Panc1 (cell line): ENCODE measurements at regions not wholly inside any gene's neighbourhood (a gene's known extent, or its start where the extent isn't known, plus 50 kb on each side); places are given as distances from the start of the nearest gene placed in this dataset.

Experiments
- ATAC-seq: fragments of 200-7000 bp; cut with Tn5 transposase; 2 replicates; pipeline ENCODE4 v1.9.1; 2020; ENCODE audit warnings: mild to moderate bottlenecking, moderate library complexity
- BruUV-seq: library from RNA; stranded (reverse); fragments of 400-500 nt; replicated peaks from 2 replicates; lab custom pipeline; 2021; lab: Mats Ljungman, UMichigan
- CTCF ChIA-PET: fragments of 300-600 bp; sonication (Branson Sonifier 250); formaldehyde crosslinking; loops from one replicate; lab custom pipeline; 2022; ENCODE audit warnings: antibody characterized with exemption; lab: Charles Lee
- POLR2A ChIA-PET: fragments of 300-600 bp; sonication (Branson Sonifier 250); formaldehyde crosslinking; loops from one replicate; lab custom pipeline; 2022; ENCODE audit warnings: antibody characterized with exemption; lab: Charles Lee
- DNase-seq: peaks from one replicate; pipeline ENCODE4 v3.0.0-alpha.2; 2010; ENCODE audit warnings: low read depth, low spot score
- H3K27ac ChIP-seq: 2 replicates; pipeline ENCODE4 v1.5.1; 2011; ENCODE audit warnings: mild to moderate bottlenecking, low read length, inconsistent platforms
- H3K27me3 ChIP-seq: fragments of 200-500 bp; sonication (Bioruptor generic); 2 replicates; pipeline ENCODE4 v1.6.0; 2014; ENCODE audit warnings: low read length, inconsistent platforms; ENCODE audit not compliant: control insufficient read depth, insufficient read depth
- H3K36me3 ChIP-seq: fragments of 200-500 bp; sonication (Bioruptor generic); 2 replicates; pipeline ENCODE4 v1.5.1; 2014; ENCODE audit warnings: inconsistent platforms, mild to moderate bottlenecking, low read length, moderate library complexity; ENCODE audit not compliant: control insufficient read depth, insufficient read depth
- H3K4me1 ChIP-seq: 2 replicates; pipeline ENCODE4 v1.5.1; 2011; ENCODE audit warnings: inconsistent platforms, mild to moderate bottlenecking, low read length, moderate library complexity; ENCODE audit not compliant: control insufficient read depth, insufficient read depth
- H3K4me3 ChIP-seq, 2 experiments: 2 replicates each; pipeline ENCODE4 v1.5.1; 2011 to 2012; ENCODE audit warnings: low read depth in 2 of 2, low read length in 2 of 2, mild to moderate bottlenecking in 2 of 2, inconsistent platforms in 1 of 2, moderate library complexity in 1 of 2
- H3K9me3 ChIP-seq: fragments of 200-500 bp; sonication (Bioruptor generic); 2 replicates; pipeline ENCODE4 v1.5.1; 2014; ENCODE audit warnings: low read depth, mild to moderate bottlenecking, inconsistent platforms, low read length, moderate library complexity; ENCODE audit not compliant: control insufficient read depth, insufficient read depth
- CTCF ChIP-seq: fragments of 450-650 bp; IDR thresholded peaks from 2 replicates; pipeline ENCODE4 v1.5.1; 2017; ENCODE audit warnings: mild to moderate bottlenecking
- POLR2AphosphoS5 ChIP-seq: IDR thresholded peaks from 2 replicates; pipeline ENCODE4 v1.6.1; 2012; ENCODE audit warnings: mild to moderate bottlenecking, low read depth, low read length, moderate library complexity
- REST ChIP-seq, 2 experiments: IDR thresholded peaks; 2 replicates each; pipeline ENCODE4 v1.6.1; 2011 to 2012; ENCODE audit warnings: low read depth in 2 of 2, control low read depth in 1 of 2, low read length in 1 of 2, mild to moderate bottlenecking in 1 of 2, moderate library complexity in 1 of 2; ENCODE audit not compliant: insufficient read depth in 1 of 2
- SIN3A ChIP-seq: IDR thresholded peaks from 2 replicates; pipeline ENCODE4 v1.6.1; 2012; ENCODE audit warnings: low read depth, mild to moderate bottlenecking, low read length, moderate library complexity, borderline replicate concordance; ENCODE audit not compliant: insufficient read depth
- TCF7L2 ChIP-seq: IDR thresholded peaks from 2 replicates; pipeline ENCODE4 v1.6.1; 2011; ENCODE audit warnings: mild to moderate bottlenecking, low read depth, low read length, inconsistent platforms
- in situ Hi-C: cut with HindIII; loops from 2 replicates; pipeline ENCODE4 v1.10.0; 2016; ENCODE audit warnings: low sequenced_read_pairs, low pct_unique_long_range_greater_than_20kb
- intact Hi-C: fragments of 100-400 bp; cut with micrococcal nuclease; formaldehyde crosslinking; loops from one replicate; pipeline ENCODE4 v1.10.0; 2022; ENCODE audit not compliant: unreplicated experiment

GRCh38 chr9:108567571-108567970, 288.2 kb downstream of the ACTL7B start:
- no TSS peak for BruUV-seq
- no peaks in the 10 kb centered on the region for H3K9me3 ChIP-seq
- H3K27me3 ChIP-seq: no peaks in the 10 kb centered on the region
- no peak for ATAC-seq
- H3K4me3 ChIP-seq: no peak overlapping the region
- H3K4me1 ChIP-seq: no peaks in the 10 kb centered on the region
- H3K27ac ChIP-seq: no peak overlapping the region
- no peaks in the 10 kb centered on the region for H3K36me3 ChIP-seq
- ChIA-PET POLR2A (no interaction called here), CTCF (no interaction called here)
- DNase-seq: no peak
- intact Hi-C loops (loop anchor here (5.0 kb wide), 1 partner anchor 1085 kb away; no protein-coding TSS in a partner anchor), in situ Hi-C loops (no loop called here)
- TF ChIP-seq REST (IDR thresholded peaks at IDR 0.05; ENCODE audit: insufficient read depth in 1 of 2, low read depth in 2 of 2, low read length in 1 of 2) (no peak), TCF7L2 (no peak), SIN3A (no peak), CTCF (no peak), POLR2AphosphoS5 (no peak)

DNA sequence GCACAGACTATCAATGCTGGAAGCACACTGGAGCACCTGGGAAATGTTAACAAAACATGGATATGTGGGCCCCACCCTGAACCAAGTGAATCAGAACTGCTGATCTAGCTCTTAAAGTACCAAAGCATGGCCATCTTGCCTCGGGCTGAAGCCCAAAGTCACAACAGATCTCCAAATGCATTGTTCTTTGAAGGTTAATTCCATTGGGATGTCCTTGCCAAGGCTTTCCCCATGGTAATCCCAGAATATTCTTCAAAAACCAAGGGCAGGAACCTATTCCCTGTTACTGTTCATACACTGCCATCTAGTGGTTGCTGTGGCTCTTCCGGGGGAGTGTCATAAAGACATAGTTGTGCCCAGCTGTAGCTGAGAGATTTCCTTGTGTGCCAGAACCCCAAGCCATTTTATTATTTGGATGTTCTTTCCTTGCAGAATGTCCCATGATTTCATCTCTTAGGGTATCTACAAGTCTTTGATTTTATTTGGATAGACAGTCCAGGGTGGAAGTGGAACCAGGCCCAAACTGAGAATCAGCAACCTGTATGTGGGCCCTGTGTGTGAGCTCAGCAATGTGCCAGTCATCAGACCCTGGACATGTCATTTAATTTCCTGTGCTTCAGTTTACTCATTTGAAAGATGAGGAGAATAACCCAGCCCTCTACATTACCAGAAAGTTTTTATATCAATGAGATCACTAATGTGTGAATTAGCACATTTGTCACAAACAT, 290.0 kb downstream of the ACTL7B start:
- in situ Hi-C loops: no loop called here
- POLR2A ChIA-PET: interaction anchor here (0.5 kb wide), 1 partner anchor 1002 kb away, joined by 4 read pairs; no protein-coding TSS in a partner anchor
- BruUV-seq: no TSS peak
- intact Hi-C loops: loop anchor here (5.0 kb wide), 1 partner anchor 1084 kb away; no protein-coding TSS in a partner anchor
- CTCF ChIA-PET: interaction anchor here (0.6 kb wide), 2 partner anchors 149 to 199 kb away, joined by 4 to 7 read pairs; no protein-coding TSS in a partner anchor
- Histone ChIP-seq H3K4me3 (no peak overlapping the region), H3K9me3 (no peaks in the 10 kb centered on the region), H3K36me3 (no peaks in the 10 kb centered on the region), H3K27ac (no peak overlapping the region), H3K27me3 (no peaks in the 10 kb centered on the region), H3K4me1 (no peaks in the 10 kb centered on the region)
- ATAC-seq (peak; percentile 91), DNase-seq (peak; percentile 61)
- peak; percentile 76 for TF ChIP-seq CTCF
- no peak for TF ChIP-seq SIN3A
